Activated naive CD8-positive, alpha-beta T cell (primary cell): ENCODE measurements at regions not wholly inside any gene's neighbourhood (a gene's known extent, or its start where the extent isn't known, plus 50 kb on each side); places are given as distances from the start of the nearest gene placed in this dataset.
"Not testable (repeated sequence)": the region's sequence is repeated elsewhere in the genome, so short reads cannot be mapped to it uniquely, and the experiment has no call there.

Source experiments
- H3K27ac Mint-ChIP-seq: one replicate; pipeline ENCODE4 v1.8.0; 2021; ENCODE audit warnings: mixed read lengths
- H3K27me3 Mint-ChIP-seq: one replicate; pipeline ENCODE4 v1.8.0; 2021; ENCODE audit warnings: mixed read lengths
- H3K36me3 Mint-ChIP-seq: one replicate; pipeline ENCODE4 v1.8.0; 2021; ENCODE audit warnings: mixed read lengths
- H3K4me1 Mint-ChIP-seq: one replicate; pipeline ENCODE4 v1.8.0; 2021; ENCODE audit warnings: low read depth, mixed read lengths
- H3K4me3 Mint-ChIP-seq: one replicate; pipeline ENCODE4 v1.8.0; 2021; ENCODE audit warnings: mild to moderate bottlenecking, mixed read lengths
- H3K9me3 Mint-ChIP-seq: one replicate; pipeline ENCODE4 v1.8.0; 2021; ENCODE audit warnings: low read depth, mixed read lengths

GRCh38 chr20:56715309-56715708 is 86.2 kb downstream of the TFAP2C start:
- peaks cover 4% of the 10 kb centered on the region for H3K27me3 Mint-ChIP-seq

DNA sequence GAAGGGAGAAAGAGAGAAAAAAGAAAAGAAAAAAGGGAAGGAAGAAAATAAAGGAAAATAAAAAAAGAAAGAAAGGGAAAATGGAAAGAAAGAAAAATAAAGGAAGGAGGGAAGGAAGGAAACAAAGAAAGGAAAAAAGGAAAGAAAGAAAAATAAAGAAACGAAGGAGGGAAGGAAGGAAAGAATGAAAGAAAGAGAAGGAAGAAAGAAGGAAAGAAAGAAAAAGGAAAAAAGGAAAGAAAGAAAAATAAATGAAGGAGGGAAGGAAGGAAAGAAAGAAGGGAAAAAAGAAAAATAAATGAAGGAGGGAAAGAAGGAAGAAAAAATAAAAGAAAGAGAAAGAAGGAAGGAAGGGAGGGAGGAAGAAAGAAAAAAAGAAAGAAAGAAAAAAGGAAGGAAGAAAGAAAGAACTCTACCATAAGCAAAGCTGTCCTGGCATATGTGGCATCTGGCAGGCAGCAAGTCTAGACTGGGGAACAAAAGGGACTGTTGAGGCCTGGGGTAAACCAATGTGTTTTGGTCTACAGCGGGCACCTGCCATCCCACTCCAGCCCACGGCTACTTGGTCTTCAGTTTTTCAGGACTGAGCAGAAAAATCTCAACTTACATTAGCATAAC is 86.9 kb downstream of the TFAP2C start:
- peaks cover 4% of the 10 kb centered on the region for H3K27me3 Mint-ChIP-seq
- H3K9me3 Mint-ChIP-seq = no peaks in the 10 kb centered on the region
- no peak overlapping the region for H3K27ac Mint-ChIP-seq
- no peak overlapping the region for H3K4me3 Mint-ChIP-seq
- no peaks in the 10 kb centered on the region for H3K4me1 Mint-ChIP-seq
- no peaks in the 10 kb centered on the region for H3K36me3 Mint-ChIP-seq

More at GRCh38 chr20:56715309-56715708, 86.2 kb downstream of the TFAP2C start:
- Mint-ChIP-seq H3K27ac (no peak overlapping the region), H3K9me3 (no peaks in the 10 kb centered on the region), H3K36me3 (no peaks in the 10 kb centered on the region), H3K4me3 (no peak overlapping the region), H3K4me1 (no peaks in the 10 kb centered on the region)

- H3K36me3 Mint-ChIP-seq = no peaks in the 10 kb centered on the region
- no peaks in the 10 kb centered on the region for H3K9me3 Mint-ChIP-seq
- no peaks in the 10 kb centered on the region for H3K4me1 Mint-ChIP-seq
- H3K4me3 Mint-ChIP-seq = no peak overlapping the region
- H3K27ac Mint-ChIP-seq = no peak overlapping the region
- no peaks in the 10 kb centered on the region for H3K27me3 Mint-ChIP-seq
Observed at GRCh38 chr20:56716806-56717205, 87.7 kb downstream of the TFAP2C start.

DNA sequence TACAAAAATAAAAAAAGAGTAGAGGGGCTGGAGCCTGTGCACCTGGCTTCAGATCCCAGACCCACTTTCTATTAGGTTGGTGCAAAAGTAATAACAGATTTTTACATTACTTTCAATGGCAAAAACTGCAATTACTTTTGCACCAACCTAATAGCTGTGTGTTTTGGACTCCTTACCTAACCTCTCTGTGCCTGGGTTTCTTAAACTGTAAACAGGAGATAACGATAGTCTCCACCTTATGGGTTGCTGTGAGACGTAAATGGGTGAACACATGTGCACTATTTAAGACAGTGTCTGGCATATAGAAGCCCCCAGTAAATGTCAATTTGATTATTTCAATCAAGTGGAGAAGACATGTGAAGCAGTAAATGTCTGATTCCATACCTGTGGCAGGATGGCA is 89.7 kb downstream of the TFAP2C start:
- Mint-ChIP-seq H3K4me1 (no peaks in the 10 kb centered on the region), H3K9me3 (no peaks in the 10 kb centered on the region), H3K27ac (no peak overlapping the region), H3K4me3 (no peak overlapping the region), H3K36me3 (no peaks in the 10 kb centered on the region), H3K27me3 (no peaks in the 10 kb centered on the region)

GRCh38 chr20:56720620-56721213 is 91.6 kb downstream of the TFAP2C start:
- H3K27ac Mint-ChIP-seq = no peak overlapping the region
- no peak overlapping the region for H3K4me3 Mint-ChIP-seq
- H3K4me1 Mint-ChIP-seq = no peaks in the 10 kb centered on the region
- no peaks in the 10 kb centered on the region for H3K9me3 Mint-ChIP-seq
- H3K27me3 Mint-ChIP-seq = no peaks in the 10 kb centered on the region
- H3K36me3 Mint-ChIP-seq = no peaks in the 10 kb centered on the region

DNA sequence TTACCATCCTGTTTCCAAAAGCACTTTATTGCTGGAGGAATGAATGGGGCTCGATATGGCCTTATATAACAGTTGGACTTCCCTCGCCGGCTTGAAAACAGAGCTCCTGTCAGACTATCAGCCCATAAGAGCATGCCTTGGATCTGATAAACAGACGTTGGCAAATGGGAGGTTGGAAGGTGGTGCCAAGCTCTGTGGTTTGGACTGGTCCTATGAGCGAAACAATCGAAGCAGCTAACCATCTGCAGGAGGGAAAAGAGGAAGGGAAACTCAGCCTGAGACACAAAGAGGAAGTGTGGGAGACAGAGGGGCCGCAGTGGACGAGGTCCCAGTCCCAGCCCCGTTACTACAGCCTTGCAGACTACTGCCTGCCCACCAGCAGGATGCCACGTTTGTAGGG is 92.9 kb downstream of the TFAP2C start:
- no peaks in the 10 kb centered on the region for H3K4me1 Mint-ChIP-seq
- H3K4me3 Mint-ChIP-seq = no peak overlapping the region
- H3K9me3 Mint-ChIP-seq = no peaks in the 10 kb centered on the region
- H3K36me3 Mint-ChIP-seq = no peaks in the 10 kb centered on the region
- H3K27ac Mint-ChIP-seq = no peak overlapping the region
- no peaks in the 10 kb centered on the region for H3K27me3 Mint-ChIP-seq

- Mint-ChIP-seq H3K9me3 (no peaks in the 10 kb centered on the region), H3K36me3 (no peaks in the 10 kb centered on the region), H3K4me1 (no peaks in the 10 kb centered on the region), H3K27ac (no peak overlapping the region), H3K4me3 (no peak overlapping the region), H3K27me3 (no peaks in the 10 kb centered on the region)
Observed at GRCh38 chr20:56723331-56723730, 94.2 kb downstream of the TFAP2C start.

- Mint-ChIP-seq H3K36me3 (no peaks in the 10 kb centered on the region), H3K4me1 (no peaks in the 10 kb centered on the region), H3K27me3 (no peaks in the 10 kb centered on the region), H3K9me3 (no peaks in the 10 kb centered on the region), H3K27ac (no peak overlapping the region), H3K4me3 (no peak overlapping the region)
Observed at GRCh38 chr20:56724241-56724757, 95.2 kb downstream of the TFAP2C start.

DNA sequence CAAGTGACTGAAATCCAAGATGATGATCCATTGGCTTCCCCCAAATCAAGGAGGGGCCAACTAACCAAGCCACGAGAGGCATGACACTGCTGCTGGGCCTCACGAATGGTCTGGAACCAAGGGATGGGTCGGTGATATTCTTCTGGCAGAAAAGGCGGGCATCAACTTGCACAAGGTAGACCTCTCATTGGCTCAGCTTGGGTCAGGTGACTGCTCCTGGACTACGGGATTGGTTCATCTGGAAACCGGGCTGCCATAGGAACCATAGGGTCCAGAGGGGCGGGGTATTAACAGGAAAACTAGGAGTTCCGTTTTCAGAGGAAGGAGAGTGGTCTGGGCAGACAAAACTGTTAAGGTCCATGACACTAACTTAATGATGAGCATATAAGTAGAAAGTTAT is 100.9 kb downstream of the TFAP2C start:
- Mint-ChIP-seq H3K4me1 (no peaks in the 10 kb centered on the region), H3K27me3 (no peaks in the 10 kb centered on the region), H3K36me3 (no peaks in the 10 kb centered on the region), H3K9me3 (no peaks in the 10 kb centered on the region), H3K4me3 (no peak overlapping the region), H3K27ac (no peak overlapping the region)

- H3K36me3 Mint-ChIP-seq = no peaks in the 10 kb centered on the region
- no peaks in the 10 kb centered on the region for H3K9me3 Mint-ChIP-seq
- peaks cover 6% of the 10 kb centered on the region for H3K27me3 Mint-ChIP-seq
- H3K4me1 Mint-ChIP-seq = no peaks in the 10 kb centered on the region
- H3K4me3 Mint-ChIP-seq = no peak overlapping the region
- H3K27ac Mint-ChIP-seq = no peak overlapping the region
Observed at GRCh38 chr20:56730996-56731395, 101.9 kb downstream of the TFAP2C start.

- H3K36me3 Mint-ChIP-seq = no peaks in the 10 kb centered on the region
- H3K27me3 Mint-ChIP-seq = peaks cover 10% of the 10 kb centered on the region
- H3K27ac Mint-ChIP-seq = no peak overlapping the region
- no peak overlapping the region for H3K4me3 Mint-ChIP-seq
- no peaks in the 10 kb centered on the region for H3K4me1 Mint-ChIP-seq
- H3K9me3 Mint-ChIP-seq = no peaks in the 10 kb centered on the region
Observed at GRCh38 chr20:56731476-56731875, 102.4 kb downstream of the TFAP2C start.

DNA sequence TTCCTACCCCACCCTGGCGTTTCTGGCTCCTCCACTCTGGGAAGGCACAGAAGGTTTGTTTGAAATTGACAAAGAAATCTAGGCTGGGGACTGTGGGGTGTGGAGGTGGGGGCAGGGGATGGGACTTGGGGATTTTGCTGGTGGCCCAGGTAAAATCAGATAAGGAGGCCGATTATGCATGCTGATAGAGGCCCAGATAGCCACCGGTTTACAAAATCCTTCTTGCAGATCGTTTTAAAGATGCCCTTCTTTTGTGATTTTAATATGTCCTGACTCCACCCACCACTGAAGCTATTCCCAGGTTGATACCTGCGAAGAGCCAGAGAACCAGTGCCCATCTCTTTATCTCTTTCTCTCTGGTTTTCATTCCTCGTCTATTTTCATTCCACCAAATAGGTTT is 104.9 kb downstream of the TFAP2C start:
- Mint-ChIP-seq H3K27me3 (peaks cover 19% of the 10 kb centered on the region), H3K4me1 (no peaks in the 10 kb centered on the region), H3K9me3 (no peaks in the 10 kb centered on the region), H3K36me3 (no peaks in the 10 kb centered on the region), H3K4me3 (no peak overlapping the region), H3K27ac (no peak overlapping the region)

DNA sequence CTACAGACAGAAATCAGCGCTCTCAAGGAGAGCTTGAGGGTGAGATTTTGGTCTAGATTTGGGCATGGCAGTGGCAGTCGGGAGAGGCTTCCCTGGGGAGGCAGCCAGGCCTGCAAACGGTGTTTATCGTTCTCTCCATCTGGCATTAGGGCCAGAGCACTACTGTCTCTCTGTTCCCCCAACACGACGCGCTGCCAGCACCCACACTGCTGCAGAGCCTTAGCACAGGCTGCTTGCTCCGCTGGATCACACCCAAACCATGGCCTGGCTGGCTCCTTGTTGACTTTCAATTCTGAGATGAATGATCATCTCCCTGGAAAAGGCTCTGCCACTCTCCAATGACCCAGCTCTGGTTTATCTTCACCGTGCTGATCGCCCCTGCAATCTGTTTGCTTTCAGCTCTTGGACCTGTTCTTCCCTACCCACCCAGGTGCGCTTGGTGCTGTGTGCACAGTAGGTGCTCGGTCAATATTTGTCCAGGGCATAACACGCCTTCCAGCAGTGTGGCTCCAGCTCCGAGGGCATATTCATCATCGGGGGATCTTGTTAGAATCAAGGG is 106.1 kb downstream of the TFAP2C start:
- Mint-ChIP-seq H3K4me1 (no peaks in the 10 kb centered on the region), H3K9me3 (no peaks in the 10 kb centered on the region), H3K27ac (no peak overlapping the region), H3K4me3 (no peak overlapping the region), H3K36me3 (no peaks in the 10 kb centered on the region), H3K27me3 (peaks cover 19% of the 10 kb centered on the region)

DNA sequence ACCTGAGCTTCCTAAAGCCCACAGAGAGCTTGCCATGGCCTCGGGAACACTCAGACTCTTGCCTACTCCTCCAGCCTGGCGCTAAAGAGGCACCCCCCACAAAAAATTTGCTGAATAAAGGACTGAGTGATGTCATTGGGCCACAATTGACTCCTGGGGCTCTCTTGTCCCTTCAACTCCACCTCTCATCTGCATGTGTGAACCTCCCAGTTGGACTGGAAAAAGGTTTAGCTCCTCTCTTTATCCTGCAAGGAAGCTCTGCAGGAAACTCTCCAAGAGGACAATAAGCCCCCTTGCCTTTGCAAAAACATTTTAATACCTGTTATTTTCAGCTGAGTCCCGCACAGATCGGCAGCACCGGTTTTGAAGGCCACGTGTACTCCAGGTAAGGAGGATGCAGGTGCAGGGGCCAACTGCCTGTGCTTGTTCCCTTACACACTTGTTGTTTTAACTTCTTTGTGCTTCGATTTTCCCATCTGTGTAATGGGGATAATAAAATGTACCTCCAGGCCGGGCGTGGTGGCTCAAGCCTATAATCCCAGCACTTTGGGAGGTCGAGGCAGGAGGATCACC is 107.3 kb downstream of the TFAP2C start:
- no peaks in the 10 kb centered on the region for H3K36me3 Mint-ChIP-seq
- no peak overlapping the region for H3K27ac Mint-ChIP-seq
- no peak overlapping the region for H3K4me3 Mint-ChIP-seq
- H3K27me3 Mint-ChIP-seq = peaks cover 21% of the 10 kb centered on the region
- no peaks in the 10 kb centered on the region for H3K9me3 Mint-ChIP-seq
- no peaks in the 10 kb centered on the region for H3K4me1 Mint-ChIP-seq

- not testable (repeated sequence) for H3K27me3 Mint-ChIP-seq, H3K9me3 Mint-ChIP-seq, H3K4me3 Mint-ChIP-seq, H3K27ac Mint-ChIP-seq, H3K4me1 Mint-ChIP-seq, H3K36me3 Mint-ChIP-seq
Observed at GRCh38 chr20:56744325-56744821, 115.3 kb downstream of the TFAP2C start.
